Naive thymus-derived CD8-positive, alpha-beta T cell (primary cell): ENCODE measurements at regions not wholly inside any gene's neighbourhood (a gene's known extent, or its start where the extent isn't known, plus 50 kb on each side); places are given as distances from the start of the nearest gene placed in this dataset.
A peak's percentile ranks its signal among the peaks of the same experiment; 100 is the strongest.

ENCODE experiments used
- ATAC-seq, 2 donors: fragments of 150-1000 bp; cut with Tn5 transposase in 1 of 2; sonication (Bioruptor Pico), chemical (Tn5 transposase) in 1 of 2; 1 replicate in 1 of 2; 2 replicates in 1 of 2; pipeline ENCODE4 v1.10.0; 2021; ENCODE audit warnings: mild to moderate bottlenecking in 2 of 2, moderate library complexity in 2 of 2
- POLR2A ChIA-PET: fragments of 350-600 bp; sonication (Branson Sonifier 250); formaldehyde crosslinking; loops from one replicate; lab custom pipeline; 2021; ENCODE audit warnings: antibody characterized with exemption; lab: Charles Lee
- DNase-seq, 10 donors: peaks; one replicate each; pipeline versions ENCODE4 v3.0.0 to v3.0.0-alpha.2; 2020 to 2022
- H3K27ac Mint-ChIP-seq, 10 donors: one replicate each; pipeline ENCODE4 v1.8.0; 2020 to 2022; ENCODE audit warnings: mild to moderate bottlenecking in 10 of 10, mixed read lengths in 10 of 10, moderate library complexity in 4 of 10, inconsistent platforms in 1 of 10
- H3K27me3 Mint-ChIP-seq, 5 donors: one replicate each; pipeline ENCODE4 v1.8.0; 2021 to 2022; ENCODE audit warnings: mixed read lengths in 5 of 5
- H3K36me3 Mint-ChIP-seq, 3 donors: one replicate each; pipeline ENCODE4 v1.8.0; 2020 to 2022; ENCODE audit warnings: mixed read lengths in 3 of 3, mild to moderate bottlenecking in 2 of 3, inconsistent platforms in 1 of 3
- H3K4me1 Mint-ChIP-seq, 4 donors: one replicate each; pipeline ENCODE4 v1.8.0; 2021 to 2022; ENCODE audit warnings: mixed read lengths in 4 of 4
- H3K4me3 Mint-ChIP-seq, 10 donors: one replicate each; pipeline ENCODE4 v1.8.0; 2020 to 2022; ENCODE audit warnings: mild to moderate bottlenecking in 10 of 10, mixed read lengths in 10 of 10, moderate library complexity in 6 of 10, inconsistent platforms in 1 of 10
- H3K9me3 Mint-ChIP-seq, 9 donors: one replicate each; pipeline ENCODE4 v1.8.0; 2020 to 2022; ENCODE audit warnings: mixed read lengths in 9 of 9, mild to moderate bottlenecking in 3 of 9, inconsistent platforms in 1 of 9, moderate library complexity in 1 of 9

DNA sequence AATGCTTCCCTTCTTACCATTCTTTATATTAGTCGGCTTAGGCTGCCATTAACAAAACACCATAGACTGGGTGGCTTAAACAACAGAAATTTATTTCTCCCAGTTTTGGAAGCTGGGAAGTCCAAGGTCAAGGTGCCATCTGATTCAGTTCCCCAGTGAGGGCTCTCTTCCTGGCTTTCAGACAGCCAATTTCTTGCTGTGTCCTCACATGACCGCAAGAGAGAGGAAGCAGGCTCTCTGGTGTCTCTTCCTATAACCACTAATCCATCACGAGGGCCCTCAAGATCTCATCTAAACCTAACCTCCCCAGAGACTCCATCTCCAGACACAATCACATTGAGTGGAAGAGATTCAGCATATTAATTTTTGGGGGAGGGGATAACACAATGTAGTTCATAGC, 193.0 kb upstream of the SGK1 start:
- Mint-ChIP-seq H3K27me3 (no peaks in the 10 kb centered on the region), H3K9me3 (no peaks in the 10 kb centered on the region), H3K36me3 (no peaks in the 10 kb centered on the region), H3K4me3 (no peak overlapping the region), H3K4me1 (peaks cover 0 to 16% (median 6%) of the 10 kb centered on the region in 4 donors), H3K27ac (peak overlapping the region in 2 of 10 donors; percentile 4 to 66)
- no peak for ATAC-seq
- POLR2A ChIA-PET, result no interaction called here
- DNase-seq, result no peak

GRCh38 chr6:134510142-134510541, 192.2 kb upstream of the SGK1 start:
- POLR2A ChIA-PET, result interaction anchor here (0.5 to 1.1 kb wide), 2 partner anchors 10 to 22 kb away, joined by 3 to 5 read pairs; no protein-coding TSS in a partner anchor
- DNase-seq (no peak), ATAC-seq (no peak)
- Mint-ChIP-seq H3K27ac (no peak overlapping the region), H3K4me1 (peaks cover 0 to 16% (median 6%) of the 10 kb centered on the region in 4 donors), H3K36me3 (no peaks in the 10 kb centered on the region), H3K4me3 (no peak overlapping the region), H3K27me3 (no peaks in the 10 kb centered on the region), H3K9me3 (no peaks in the 10 kb centered on the region)

GRCh38 chr6:134508862-134509498, 191.1 kb upstream of the SGK1 start:
- no peaks in the 10 kb centered on the region for H3K9me3 Mint-ChIP-seq
- no peaks in the 10 kb centered on the region for H3K27me3 Mint-ChIP-seq
- POLR2A ChIA-PET, result no interaction called here
- peaks cover 0 to 16% (median 6%) of the 10 kb centered on the region in 4 donors for H3K4me1 Mint-ChIP-seq
- no peak overlapping the region for H3K27ac Mint-ChIP-seq
- H3K4me3 Mint-ChIP-seq, result no peak overlapping the region
- no peaks in the 10 kb centered on the region for H3K36me3 Mint-ChIP-seq
- no peak for DNase-seq
- no peak for ATAC-seq

GRCh38 chr6:134506162-134506561, 188.2 kb upstream of the SGK1 start:
- POLR2A ChIA-PET, result no interaction called here
- Mint-ChIP-seq H3K9me3 (no peaks in the 10 kb centered on the region), H3K4me1 (peaks cover 3 to 7% (median 4%) of the 10 kb centered on the region in 4 donors), H3K27ac (peak overlapping the region in 1 of 10 donors; percentile 1), H3K36me3 (no peaks in the 10 kb centered on the region), H3K27me3 (no peaks in the 10 kb centered on the region), H3K4me3 (no peak overlapping the region)
- ATAC-seq, result no peak
- no peak for DNase-seq

GRCh38 chr6:134503585-134504281, 185.8 kb upstream of the SGK1 start:
- H3K27ac Mint-ChIP-seq, result no peak overlapping the region
- H3K27me3 Mint-ChIP-seq, result no peaks in the 10 kb centered on the region
- H3K4me3 Mint-ChIP-seq, result no peak overlapping the region
- no peaks in the 10 kb centered on the region for H3K36me3 Mint-ChIP-seq
- no peak for ATAC-seq
- peaks cover 0 to 5% (median 1%) of the 10 kb centered on the region in 4 donors for H3K4me1 Mint-ChIP-seq
- no peaks in the 10 kb centered on the region for H3K9me3 Mint-ChIP-seq
- no peak for DNase-seq
- POLR2A ChIA-PET, result interaction anchor here (0.9 kb wide), 1 partner anchor 9 kb away, joined by 3 read pairs; no protein-coding TSS in a partner anchor

DNA sequence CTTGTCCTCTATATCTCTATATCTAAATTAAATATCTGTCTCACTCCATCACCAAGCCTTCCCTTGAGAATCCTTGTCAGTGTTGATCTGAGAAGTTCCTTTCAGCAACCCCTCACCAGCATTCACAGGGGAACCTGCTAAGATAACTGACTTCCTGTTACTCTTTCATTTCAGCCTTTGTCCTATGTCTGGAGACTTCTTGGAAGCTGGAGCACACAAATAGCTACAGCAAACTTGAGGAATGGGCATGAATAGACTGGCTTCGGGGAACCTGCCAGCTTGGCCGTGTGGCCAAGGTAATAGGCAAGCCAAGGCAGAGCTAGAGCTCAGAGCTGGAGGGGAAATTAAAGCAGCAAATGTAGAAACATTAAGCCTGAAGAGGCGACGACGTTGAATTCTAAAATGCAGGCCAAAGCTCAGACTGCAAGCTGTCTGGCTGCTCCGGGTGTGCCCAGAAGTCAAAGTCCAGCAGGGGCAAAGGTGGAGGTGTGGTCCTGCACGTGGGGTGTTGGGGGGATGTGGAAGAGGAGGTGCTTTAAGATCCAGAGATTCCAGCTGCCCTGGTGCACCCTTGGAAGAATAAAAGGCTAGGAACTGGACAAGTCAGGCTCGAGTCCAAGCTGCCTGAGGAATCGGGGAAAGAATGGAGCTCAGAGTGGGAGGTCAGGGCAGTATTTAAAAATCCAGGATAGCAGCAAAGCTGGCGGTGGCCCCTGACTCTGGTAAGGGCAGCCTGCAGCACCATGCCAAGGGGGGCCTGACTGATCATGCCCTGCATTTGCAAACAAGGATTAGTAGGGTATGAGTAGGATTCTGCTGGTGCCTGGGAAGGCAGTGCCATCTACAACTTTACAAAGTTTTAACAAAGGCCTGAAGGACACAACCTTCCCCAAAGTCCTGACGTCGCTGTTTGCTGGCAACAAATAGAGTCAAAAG, 185.0 kb upstream of the SGK1 start:
- Mint-ChIP-seq H3K4me1 (peaks cover 0 to 5% (median 1%) of the 10 kb centered on the region in 4 donors), H3K27me3 (no peaks in the 10 kb centered on the region), H3K27ac (peak overlapping the region in 1 of 10 donors; percentile 23), H3K9me3 (no peaks in the 10 kb centered on the region), H3K4me3 (no peak overlapping the region), H3K36me3 (no peaks in the 10 kb centered on the region)
- no peak for ATAC-seq
- POLR2A ChIA-PET, result interaction anchor here (0.9 kb wide), 1 partner anchor 10 kb away, joined by 3 read pairs; no protein-coding TSS in a partner anchor
- no peak for DNase-seq

GRCh38 chr6:134495890-134496248, 178.0 kb upstream of the SGK1 start:
- Mint-ChIP-seq H3K9me3 (no peaks in the 10 kb centered on the region), H3K36me3 (no peaks in the 10 kb centered on the region), H3K4me1 (peaks cover 0 to 6% (median 0%) of the 10 kb centered on the region in 4 donors), H3K27me3 (no peaks in the 10 kb centered on the region), H3K4me3 (no peak overlapping the region), H3K27ac (peak overlapping the region in 1 of 10 donors; percentile 53)
- no peak for ATAC-seq
- POLR2A ChIA-PET, result no interaction called here
- DNase-seq, result no peak

DNA sequence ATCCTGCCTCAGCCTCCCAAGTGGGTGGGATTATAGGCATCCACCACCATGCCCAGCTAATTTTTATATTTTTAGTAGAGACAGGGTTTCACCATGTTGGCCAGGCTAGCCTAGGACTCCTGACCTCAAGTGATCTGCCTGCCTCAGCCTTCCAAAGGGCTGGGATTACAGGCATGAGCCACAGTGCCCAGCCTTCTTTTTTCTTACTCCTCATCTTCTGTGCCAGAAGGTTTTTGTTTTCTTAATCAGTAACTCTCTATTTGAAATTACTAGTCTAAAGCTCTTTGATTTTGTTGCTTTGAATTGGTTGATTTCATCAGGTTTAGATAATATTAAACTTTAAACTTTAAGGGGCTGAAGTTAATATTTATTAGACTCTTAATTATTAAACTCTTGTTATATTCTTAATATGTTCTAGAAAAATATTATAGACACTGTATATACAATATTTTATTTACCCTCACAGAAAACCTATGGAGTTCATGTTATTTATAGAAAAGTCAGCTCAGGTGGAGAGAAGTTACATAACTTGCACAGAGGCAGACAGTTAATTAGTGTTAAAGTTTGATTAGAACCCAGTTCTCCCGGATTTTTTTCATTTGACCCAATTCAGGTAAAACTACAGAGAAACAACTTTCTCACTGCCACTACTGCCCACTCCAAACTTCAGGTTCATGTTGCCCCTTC, 177.4 kb upstream of the SGK1 start:
- H3K9me3 Mint-ChIP-seq, result no peaks in the 10 kb centered on the region
- H3K36me3 Mint-ChIP-seq, result no peaks in the 10 kb centered on the region
- peaks cover 0 to 6% (median 0%) of the 10 kb centered on the region in 4 donors for H3K4me1 Mint-ChIP-seq
- no peaks in the 10 kb centered on the region for H3K27me3 Mint-ChIP-seq
- DNase-seq (no peak), ATAC-seq (no peak)
- POLR2A ChIA-PET, result no interaction called here
- H3K27ac Mint-ChIP-seq, result peak overlapping the region in 1 of 10 donors; percentile 53
- H3K4me3 Mint-ChIP-seq, result no peak overlapping the region

DNA sequence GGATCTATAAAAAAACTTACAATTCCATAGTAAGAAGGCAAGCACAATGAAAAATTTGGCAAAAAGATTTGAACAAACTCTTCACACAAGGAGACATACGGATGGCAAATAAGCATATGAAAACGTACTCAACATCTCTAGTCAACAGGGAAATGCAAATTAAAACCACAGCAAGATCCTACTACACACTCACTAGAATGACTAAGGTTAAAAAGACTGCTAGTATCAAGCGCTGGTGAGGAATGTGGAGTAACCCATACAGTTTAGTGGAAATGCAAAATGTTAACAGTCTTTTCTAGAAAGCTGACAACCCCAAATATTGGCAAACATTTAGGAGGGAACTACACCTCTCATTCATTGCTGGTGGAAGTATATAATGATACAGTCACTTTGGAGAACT, 175.9 kb upstream of the SGK1 start:
- ATAC-seq (no peak), DNase-seq (no peak)
- no peak overlapping the region for H3K27ac Mint-ChIP-seq
- H3K4me1 Mint-ChIP-seq, result peaks cover 0 to 6% (median 0%) of the 10 kb centered on the region in 4 donors
- H3K4me3 Mint-ChIP-seq, result no peak overlapping the region
- no peaks in the 10 kb centered on the region for H3K9me3 Mint-ChIP-seq
- no peaks in the 10 kb centered on the region for H3K36me3 Mint-ChIP-seq
- H3K27me3 Mint-ChIP-seq, result no peaks in the 10 kb centered on the region
- POLR2A ChIA-PET, result no interaction called here

GRCh38 chr6:134491477-134491876, 173.6 kb upstream of the SGK1 start:
- no peak overlapping the region for H3K4me3 Mint-ChIP-seq
- POLR2A ChIA-PET, result no interaction called here
- H3K4me1 Mint-ChIP-seq, result peaks cover 0 to 6% (median 1%) of the 10 kb centered on the region in 4 donors
- no peaks in the 10 kb centered on the region for H3K36me3 Mint-ChIP-seq
- H3K9me3 Mint-ChIP-seq, result no peaks in the 10 kb centered on the region
- no peak for DNase-seq
- ATAC-seq, result no peak
- H3K27me3 Mint-ChIP-seq, result no peaks in the 10 kb centered on the region
- H3K27ac Mint-ChIP-seq, result no peak overlapping the region

DNA sequence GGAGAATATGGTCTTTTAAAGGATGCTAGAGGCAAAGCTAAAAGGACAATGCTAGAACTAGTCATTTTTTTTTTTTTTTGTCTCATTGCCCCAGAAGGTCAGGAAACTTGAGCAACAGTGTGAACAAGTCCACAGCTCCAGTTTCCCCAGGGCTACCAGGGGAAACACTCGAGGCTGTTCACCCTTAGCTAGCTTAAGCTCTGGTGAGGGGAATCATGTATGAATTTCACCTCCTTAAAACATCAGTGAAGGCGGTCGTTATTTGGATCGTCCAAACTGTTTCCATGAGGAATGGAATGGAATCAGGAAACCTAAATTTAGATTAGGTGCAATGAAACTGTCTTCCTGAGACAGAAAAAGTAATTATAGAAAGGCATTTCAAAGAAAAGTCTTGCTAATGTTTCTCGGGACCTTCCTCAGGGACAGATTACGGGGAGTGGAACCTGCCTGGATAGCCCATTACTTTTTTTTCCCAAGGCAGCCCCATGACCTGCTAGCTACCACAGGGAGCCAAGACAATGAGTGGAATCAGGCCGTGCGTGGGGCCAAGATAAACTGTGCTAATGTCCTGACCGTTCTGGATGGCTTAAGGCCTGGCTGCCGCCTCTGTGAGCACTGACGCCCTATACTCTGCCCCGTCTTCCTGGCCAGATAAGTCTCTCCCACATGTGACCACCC, 164.8 kb upstream of the SGK1 start:
- POLR2A ChIA-PET, result no interaction called here

GRCh38 chr6:134481966-134482365, 164.1 kb upstream of the SGK1 start:
- ATAC-seq, result no peak
- POLR2A ChIA-PET, result no interaction called here
- Mint-ChIP-seq H3K4me1 (peaks cover 0 to 3% (median under 1%) of the 10 kb centered on the region in 4 donors), H3K4me3 (no peak overlapping the region), H3K27ac (peak overlapping the region in 2 of 10 donors; percentile 26 to 28), H3K9me3 (no peaks in the 10 kb centered on the region), H3K36me3 (no peaks in the 10 kb centered on the region), H3K27me3 (no peaks in the 10 kb centered on the region)
- DNase-seq, result no peak

More for the DNA sequence above, 164.8 kb upstream of the SGK1 start:
- Mint-ChIP-seq H3K9me3 (no peaks in the 10 kb centered on the region), H3K27ac (no peak overlapping the region), H3K4me3 (no peak overlapping the region), H3K27me3 (no peaks in the 10 kb centered on the region), H3K4me1 (peaks cover 0 to 3% (median under 1%) of the 10 kb centered on the region in 4 donors), H3K36me3 (no peaks in the 10 kb centered on the region)
- ATAC-seq (no peak), DNase-seq (no peak)
